GM18909 (cell line): ENCODE measurements at regions not wholly inside any gene's neighbourhood (a gene's known extent, or its start where the extent isn't known, plus 50 kb on each side); places are given as distances from the start of the nearest gene placed in this dataset.

ENCODE experiments used
- ATAC-seq: cut with Tn5 transposase; IDR thresholded peaks from one replicate; pipeline ENCODE4 v1.9.1; 2021; ENCODE audit warnings: mild to moderate bottlenecking; ENCODE audit not compliant: unreplicated experiment, poor library complexity

DNA sequence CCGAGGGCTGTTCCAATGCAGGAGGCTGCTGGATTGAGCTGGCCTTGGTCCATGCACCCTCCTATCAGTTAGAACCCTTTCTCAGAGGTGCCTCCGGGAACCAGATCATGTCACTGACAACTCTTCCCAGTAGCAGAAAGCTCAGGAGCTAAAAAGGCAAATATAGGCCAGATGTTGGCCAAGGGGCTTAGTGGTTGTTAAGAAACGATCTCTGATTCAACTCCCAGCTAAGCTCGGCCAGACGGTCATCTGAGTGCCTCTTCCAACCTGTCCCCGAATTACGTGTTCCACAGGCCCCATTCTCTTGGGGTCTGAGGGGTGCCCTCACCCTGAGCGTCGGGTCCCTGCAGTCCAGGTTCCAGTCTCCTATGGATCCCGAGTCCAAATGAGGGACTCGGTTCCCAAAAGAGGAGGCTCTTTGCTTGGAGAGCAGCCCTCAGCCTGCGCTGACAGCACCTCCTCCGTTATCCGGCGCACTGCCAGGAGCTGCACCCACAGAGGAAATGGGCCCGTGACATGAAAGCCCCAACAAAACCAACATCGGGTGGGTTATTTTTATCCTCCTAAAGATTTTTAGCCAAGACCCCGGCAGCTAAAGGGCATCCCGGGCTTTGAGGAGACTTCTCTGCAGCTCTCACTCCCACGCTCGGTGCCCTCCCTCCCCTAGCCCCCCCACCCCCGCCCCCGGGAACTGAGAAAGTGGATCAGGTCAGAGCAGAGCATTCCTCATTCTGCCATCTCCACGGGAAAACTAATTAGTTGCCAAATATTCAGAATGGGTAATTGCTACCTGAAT is 106.6 kb upstream of the ID2 start:
- no peak for ATAC-seq

DNA sequence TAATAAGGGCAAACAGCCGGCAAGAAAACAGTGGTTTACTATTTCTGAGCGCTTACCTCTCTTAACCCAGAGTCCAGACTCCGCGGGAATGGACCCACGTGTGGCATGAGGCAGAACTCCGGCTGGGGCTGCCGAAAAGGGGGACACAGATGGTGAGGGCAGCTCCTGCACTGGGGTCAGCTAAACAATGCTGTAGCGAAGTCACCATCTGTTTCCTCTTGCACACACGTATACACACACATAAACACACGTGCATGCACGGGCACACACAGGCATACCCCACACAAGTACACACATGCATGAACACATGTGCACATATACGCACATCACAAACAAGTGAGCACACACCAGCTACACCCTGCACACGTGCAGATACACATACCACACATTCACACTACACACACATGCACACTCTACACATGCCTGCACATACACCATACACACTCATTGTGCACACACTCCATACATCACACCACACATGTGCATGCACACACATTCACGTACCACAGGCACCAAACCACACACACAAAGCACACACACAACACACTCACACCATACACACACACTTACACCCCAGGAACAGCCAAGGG is 105.9 kb upstream of the ID2 start:
- no peak for ATAC-seq

DNA sequence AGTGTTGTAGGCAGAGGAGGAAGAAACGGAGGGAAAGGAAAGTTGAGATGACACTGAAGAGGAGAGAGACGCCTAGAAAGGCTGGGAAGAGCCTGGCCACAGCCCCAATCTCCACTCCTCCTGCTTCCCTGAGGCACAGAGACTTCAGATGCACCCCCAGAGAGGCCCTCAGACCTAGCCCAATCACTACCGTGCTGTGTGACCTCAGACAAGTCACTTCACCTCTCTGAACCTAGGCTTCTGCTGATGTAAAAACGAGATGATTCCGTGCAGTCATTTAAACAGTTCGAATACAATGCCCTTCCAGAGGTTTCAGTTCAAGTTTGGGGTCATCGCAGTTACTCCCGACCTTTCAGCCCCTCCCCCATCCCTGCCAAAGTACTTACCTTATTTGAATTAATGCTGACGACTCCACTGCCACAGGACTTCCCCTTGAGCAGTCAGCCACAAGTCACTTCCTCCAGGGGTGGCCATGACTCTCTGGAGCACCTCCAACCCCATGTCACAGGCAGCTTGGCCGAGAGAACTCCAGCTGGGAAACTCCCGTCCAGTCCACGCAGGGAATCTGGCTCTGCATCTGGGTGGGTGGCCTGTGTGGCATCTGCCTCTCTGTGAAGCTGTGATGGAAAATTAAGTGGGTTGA is 105.2 kb upstream of the ID2 start:
- ATAC-seq: no peak

DNA sequence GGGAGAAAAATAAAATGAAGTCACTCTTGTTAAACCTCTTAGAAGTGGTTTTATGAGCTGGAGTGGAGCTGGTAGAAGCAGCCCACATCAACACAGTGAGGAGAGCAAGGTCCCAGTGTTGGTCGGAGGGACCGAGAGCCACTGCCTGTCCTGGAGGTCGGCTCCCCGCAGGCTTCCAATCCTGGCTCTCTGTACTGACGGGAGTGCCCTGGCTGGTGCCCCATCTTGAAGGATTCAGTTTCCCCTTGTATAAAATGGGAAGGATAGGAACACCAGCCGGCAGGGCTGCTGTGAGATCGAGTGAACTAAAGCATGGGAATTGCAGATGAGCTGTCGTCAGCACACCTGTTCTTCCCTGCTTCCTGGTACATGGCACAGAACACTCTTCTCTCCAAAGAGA is 104.3 kb upstream of the ID2 start:
- ATAC-seq: no peak

DNA sequence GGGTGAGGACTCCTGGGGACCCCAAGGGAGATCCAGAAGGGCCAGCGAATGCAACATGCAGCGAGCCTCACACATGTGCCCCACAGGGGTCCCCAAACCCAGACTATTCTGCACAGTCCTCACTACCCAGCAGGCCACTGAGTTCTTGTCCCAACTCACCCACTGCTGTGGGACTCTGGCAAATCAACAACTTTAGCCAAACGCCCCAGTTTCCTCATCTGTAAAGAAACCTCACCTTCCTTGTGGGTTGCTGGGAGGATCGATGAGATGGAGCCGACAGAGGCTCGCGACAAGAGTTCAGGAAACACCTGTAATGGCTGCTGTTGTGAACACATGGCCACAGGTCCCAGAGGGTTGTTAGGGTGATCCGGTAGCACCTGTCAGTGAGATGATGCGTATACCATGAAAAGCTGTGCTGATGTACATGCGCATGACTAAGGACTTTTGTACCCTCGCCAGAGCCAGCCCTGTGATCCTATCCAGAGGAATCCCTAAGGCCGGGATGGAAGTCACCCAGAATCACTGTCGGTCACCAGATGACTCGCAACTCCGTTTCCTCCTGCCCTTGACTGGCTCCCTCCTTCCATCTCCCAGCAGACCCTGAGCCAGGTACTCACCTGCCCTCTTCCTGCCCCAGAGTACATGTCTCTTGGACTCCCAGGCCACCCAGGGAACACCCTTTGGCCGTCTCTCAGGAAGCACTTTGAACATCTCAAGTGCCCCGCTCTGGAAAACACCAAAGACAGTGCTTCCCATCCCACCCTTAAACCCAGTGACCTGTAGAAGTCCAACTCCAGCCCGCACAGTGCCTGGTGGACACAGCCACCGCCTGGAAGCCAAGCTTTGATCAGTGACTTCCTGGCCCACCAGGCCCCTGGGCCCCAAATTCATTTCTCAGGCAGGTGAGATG is 103.3 kb upstream of the ID2 start:
- ATAC-seq: no peak

DNA sequence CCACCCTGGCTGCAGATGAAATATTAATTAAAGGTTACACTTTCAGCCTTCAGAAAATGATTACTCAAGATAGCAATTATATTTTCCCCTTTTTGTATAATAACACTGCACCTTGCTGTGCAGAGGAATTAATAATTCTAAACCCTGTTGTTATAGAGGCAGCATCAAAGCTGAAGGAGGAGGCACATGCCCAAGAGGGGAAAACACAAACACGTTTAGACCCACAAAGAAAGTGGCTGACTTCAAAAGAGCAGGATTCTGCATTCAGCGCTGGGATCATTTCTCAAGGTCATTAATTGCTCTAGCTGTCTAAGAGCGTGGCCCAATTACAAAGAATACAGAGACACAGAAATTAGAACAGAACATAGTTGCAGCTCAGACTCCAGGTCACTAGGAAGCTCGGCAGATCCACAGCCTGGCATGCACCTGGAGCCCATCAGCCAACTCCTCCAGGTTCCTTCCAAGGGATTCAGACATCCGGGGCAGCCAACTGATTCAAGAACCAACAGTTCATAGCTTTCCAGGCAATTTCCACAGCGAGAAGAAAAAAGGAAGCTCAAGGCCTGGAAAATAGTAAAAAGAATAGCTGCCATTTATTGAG is 102.3 kb upstream of the ID2 start:
- ATAC-seq: no peak

DNA sequence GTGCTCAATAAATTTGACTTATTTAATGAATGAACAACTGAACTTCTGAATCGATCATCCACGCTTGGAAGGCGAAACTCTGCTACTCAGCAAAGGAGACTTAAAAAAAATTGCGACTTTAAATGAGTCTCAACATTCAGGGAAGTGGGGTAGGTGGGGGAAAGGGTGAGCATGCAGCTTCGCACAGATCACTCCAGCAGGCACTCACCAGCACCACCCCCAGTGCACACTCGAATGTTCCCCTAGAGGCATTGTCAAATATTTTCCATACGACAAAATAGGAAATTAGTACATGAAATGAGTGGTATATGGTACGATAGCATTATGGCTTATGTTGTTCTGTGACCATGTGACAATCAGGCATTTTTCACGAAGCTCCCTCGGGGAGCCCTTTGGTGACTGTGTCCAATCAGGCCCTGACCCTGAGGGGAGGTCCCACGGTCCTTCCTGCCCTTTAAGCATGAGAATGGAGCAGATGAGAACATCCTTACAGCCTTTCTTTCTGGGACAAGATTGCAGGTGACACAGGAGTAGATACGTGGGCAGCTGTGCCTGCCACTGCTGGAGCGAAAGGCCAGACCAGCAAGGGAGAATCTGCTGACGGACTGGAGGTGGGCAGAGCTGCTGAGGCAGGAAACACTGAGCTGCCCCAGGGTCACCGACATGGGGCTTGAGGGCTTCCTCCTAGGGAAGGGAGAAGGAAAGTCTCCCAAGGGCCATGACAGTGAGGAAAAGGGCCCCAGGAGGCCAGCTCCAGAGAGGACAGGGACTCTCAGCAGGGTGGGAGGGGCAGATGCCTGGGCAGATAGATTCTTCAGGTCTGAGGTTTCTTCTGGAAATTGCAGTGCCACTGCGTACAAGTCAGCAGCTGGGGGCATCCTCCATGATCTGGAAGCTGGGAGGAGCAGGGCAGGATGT is 101.3 kb upstream of the ID2 start:
- ATAC-seq: no peak

DNA sequence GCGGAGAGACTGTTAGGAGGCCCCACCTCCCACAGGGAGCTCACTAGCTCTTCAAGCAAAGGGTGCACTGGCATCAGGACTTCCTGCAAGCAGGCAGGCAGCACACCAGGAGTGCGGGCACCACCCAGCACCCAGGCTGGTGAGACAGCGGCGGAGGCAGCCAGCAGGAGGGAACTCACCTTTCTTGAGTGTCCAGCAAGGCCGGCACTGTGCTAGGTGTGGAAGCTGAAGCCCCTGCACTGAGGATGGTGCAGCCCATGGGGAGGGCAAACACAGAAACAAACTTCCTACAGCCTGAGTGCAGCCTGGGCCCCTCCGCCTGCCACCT is 100.7 kb upstream of the ID2 start:
- no peak for ATAC-seq

DNA sequence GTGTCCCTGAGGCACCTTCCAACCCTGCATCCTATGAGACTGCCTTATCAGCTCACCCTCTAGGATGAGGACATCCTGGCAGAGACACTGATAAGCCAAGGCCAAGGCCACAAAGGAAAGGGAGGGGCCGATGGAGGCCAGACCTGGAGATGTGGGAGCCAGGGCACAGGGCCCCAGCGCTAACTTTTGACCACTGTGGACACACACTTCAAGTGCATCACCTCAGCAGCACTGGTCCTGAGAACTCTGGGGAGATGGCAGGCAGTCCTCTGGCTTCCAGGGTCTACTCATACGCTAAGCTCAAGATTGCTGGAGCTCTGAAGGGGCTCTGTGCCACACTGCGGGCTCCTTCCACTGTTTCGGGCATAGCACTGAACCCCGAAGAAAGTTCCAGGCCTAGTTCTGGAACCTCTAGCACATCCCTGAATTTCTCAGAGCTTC is 100.2 kb upstream of the ID2 start:
- ATAC-seq: no peak

DNA sequence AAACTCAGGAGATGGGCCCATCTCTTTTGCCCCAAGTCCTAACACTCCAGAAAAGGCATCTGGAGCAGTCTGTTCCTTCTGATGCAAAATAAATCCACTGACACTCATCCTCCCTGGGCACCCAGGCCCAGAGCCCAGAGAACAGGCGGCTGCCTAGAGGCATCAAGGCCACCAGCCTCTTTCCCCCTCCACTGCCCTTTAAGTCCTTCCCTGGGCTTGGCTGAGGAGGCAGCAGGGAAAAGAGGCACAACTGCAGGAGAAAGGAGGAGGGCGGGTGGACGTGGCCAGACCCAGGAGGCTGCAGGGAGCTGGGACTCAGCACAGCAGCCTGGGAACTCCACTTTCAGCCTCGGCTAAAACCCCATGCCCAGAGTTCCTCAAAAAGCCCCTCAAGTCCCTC is 99.7 kb upstream of the ID2 start:
- ATAC-seq: no peak

DNA sequence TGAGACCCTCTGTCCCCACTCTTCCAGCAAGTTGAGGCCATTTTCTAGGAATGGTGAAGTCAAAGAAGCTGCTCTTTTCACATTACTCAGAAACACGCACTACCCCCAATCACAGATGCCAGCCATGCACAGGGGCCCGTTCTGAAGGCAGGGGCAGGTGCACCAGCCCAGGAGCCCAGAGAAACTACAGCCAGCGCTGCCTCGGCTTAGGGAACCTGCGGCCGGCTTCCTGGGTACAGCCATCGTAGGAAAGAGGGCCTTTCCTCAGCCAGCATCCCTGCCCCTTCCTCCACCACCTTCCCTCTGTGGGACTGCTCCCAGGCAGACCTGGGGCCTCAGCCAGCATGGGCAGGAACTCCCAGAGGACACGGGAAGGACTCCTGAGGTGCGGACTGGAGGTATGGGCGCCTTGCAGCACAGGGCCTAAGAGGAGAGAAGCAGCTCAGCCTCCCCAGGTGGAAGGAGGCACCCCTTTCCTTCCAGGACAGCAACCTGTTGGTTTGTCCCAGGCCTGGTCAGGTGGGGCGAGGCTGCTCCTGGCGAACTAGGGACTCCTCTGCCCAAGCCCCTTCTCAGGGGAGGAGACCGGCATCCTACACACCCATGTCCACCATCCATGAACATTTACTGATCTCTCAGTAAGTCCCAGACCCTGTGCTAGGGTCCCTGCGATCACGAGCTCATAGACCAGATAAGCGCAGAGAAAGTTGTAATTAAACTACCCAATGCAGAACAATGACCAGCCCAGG is 99.0 kb upstream of the ID2 start:
- no peak for ATAC-seq

DNA sequence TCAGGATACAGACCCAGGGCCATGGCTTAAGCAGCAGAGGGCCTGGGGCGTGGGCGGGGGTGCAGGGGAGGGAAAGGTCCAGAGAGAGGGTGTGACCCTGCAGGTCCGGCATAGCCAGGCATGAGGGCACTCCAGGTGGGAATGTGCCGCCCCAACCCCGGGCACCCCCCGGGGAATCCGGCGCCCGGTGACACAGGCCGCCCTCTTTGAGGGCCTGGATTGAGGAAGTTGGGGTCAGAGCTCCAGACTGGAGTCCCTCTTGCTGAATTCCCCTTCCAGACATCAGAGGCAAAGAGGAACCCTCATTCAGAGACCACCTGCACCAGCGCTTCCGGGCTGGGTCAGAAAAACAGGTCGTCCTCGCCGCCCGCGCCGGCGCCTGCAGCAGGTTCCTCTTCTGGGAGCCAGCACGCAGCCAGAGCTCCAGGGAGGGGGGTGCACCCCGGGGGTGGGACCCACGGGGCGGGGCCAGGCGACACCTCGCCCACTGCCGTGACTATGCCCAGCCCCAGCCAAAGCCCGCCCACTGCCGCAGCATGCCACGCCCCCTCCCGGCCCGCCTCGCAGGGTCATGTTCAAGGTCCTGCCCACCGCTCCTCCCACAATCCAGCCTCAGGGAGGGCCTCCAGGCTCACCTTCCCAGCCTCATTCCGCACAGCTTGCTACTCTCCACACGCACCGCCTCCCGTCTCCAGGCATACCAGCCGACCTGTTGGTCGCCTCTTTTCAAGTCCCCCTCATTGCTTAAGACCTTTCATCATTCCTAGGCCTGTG is 98.3 kb upstream of the ID2 start:
- ATAC-seq: peak; percentile 84

DNA sequence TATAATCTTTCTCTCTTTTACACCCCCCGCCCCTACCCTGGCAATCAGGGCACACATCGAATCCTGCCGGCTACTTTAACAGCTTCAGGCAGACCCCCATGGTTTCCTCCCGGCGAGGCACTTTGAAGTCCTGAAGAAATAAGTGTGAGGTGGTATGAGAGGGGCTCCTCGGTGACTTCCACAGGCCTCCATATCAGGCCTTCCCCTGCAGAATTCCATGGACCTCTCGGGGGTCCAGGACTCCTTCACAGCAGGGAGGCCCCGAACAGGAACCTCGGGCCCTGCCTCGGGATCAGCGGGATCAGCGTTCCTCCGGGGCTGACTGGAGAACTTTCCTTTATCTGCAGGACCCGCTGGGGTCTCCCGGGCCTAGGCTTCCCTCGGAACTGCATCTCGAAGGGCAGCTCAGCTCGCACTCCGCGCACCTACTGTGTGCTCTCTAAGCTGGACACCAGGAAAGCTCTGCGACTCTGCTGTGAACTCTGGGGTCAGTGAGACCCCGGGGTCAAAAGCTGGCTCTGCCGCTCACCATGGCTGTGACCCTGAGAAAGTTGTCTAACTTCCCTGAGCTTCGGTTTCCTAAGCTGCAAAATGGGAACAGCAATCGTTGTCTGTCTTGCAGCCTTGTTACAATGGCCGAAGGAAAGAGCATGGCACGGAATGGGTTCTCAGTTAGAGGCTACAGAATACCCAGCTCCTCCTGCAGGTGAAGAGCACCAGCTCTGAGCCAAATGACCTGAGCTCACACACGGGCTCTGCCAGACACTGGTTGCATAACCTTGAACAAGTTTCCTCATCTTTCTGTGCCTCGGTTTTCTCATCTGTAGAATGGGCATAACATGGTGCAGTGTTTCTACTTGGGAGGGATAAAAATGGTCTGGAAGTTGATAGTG is 97.4 kb upstream of the ID2 start:
- no peak for ATAC-seq

DNA sequence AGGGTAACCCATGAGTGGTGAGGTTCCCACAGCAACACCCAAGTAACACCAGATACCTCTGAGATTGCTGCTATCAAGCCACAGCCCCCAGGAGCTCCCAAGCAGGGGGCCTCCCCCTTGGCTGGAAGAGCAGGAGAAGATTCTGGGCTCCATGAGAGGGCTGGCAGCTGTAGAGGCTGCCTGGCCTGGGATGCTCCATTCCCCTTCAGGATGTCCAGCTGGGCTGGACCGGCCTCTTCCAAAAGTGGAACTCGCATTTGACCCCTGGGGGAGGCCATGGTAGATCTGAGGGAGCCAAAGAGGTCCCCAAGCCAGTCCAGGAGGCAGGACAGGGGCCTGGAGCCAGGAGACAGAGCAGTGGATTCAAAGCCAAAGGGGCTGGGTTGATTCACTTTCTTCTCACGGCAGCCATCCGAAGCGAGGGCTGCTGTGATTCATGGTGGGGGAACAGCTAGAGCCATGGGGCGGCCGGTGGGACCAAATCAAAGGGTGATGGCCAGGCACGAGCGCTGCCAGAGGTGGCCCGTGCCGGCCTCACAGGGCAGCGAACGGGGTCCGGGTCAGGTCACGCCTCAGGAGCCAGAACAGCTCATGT is 95.3 kb upstream of the ID2 start:
- ATAC-seq: no peak

DNA sequence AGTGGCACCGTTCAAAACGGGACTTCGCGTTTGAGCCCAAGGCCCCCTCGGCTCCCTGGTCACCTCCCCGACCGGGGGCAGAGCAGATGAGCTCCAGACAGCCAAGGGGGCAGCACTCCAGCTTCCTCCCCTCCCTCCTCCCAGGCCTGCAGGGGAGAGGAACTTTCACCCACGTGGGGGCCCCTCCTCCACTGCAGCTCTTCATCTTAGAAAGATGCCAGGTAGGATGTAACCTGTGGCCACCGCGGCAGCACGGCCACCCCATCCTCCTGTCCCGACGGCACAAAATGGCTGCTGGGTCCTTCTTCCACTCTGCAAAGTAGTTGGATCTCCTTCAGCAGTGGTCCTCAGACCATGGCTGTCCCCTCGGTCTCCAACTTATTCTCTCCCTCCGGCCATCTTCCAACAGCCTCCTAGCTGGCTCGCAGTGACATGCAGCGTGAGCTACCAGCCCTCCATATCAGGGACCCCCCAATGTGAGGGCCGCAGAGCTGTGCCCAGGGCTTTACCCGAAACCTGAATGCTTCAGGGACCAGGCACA is 94.5 kb upstream of the ID2 start:
- ATAC-seq: no peak
